ENCODE measurements at regions not wholly inside any gene's neighbourhood (a gene's known extent, or its start where the extent isn't known, plus 50 kb on each side); places are given as distances from the start of the nearest gene placed in this dataset.

DNA sequence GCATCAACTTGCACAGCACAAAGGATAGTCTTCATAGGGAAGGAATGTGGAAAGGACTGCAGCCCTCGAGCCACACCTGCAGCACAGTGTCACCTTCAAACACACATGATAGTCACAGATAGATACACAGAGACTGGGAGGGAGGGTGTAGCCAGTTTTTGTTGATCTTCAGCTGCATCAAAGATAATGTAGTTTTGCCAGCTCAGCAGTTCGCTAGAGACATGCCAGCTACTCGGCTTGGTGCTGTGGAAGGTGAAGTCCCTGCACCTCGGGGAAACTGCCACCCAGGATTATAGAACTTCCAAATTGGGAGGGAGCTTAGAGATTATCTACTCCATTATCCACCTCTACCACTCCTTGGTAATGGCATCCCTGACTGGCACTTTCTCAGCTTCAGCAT, 92.9 kb upstream of the PAK3 start:
- intact Hi-C loops (cut with DNase I): no loop called here
- H3K4me3 ChIP-seq: no peak overlapping the region

DNA sequence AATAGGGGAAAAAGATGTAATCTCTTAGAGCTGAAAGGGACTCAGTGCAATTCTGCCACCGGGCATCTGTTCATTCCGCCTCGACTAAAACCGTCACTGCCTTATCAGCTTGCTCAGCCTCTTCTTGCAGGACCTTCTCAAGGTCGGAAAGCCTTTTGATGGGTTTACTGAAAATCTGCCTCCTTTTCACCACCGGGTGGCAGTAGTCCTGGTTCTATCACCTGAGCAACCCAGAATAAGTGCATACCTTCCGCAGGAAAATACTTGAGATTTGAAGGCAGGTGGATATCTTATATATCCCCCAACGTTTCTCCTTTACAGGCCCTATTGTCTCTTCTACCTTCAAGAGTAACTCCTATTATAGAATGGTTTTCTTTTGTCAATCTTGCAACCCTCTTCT, 103.4 kb upstream of the PAK3 start:
- ATAC-seq: no peak
- intact Hi-C loops (cut with DNase I): loop anchor here in 2 of 10 donors (10.0 kb wide), 2 partner anchors 58 to 102 kb away; partner anchors contain the start of gene PAK3 (in 1 of the 2)
- TF ChIP-seq, protein P1, sequence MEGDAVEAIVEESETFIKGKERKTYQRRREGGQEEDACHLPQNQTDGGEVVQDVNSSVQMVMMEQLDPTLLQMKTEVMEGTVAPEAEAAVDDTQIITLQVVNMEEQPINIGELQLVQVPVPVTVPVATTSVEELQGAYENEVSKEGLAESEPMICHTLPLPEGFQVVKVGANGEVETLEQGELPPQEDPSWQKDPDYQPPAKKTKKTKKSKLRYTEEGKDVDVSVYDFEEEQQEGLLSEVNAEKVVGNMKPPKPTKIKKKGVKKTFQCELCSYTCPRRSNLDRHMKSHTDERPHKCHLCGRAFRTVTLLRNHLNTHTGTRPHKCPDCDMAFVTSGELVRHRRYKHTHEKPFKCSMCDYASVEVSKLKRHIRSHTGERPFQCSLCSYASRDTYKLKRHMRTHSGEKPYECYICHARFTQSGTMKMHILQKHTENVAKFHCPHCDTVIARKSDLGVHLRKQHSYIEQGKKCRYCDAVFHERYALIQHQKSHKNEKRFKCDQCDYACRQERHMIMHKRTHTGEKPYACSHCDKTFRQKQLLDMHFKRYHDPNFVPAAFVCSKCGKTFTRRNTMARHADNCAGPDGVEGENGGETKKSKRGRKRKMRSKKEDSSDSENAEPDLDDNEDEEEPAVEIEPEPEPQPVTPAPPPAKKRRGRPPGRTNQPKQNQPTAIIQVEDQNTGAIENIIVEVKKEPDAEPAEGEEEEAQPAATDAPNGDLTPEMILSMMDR (IDR thresholded peaks at IDR 0.05): peak in 6 of 9 donors; percentile 14 to 48 (median 30)
- H3K4me1 ChIP-seq: no peaks in the 10 kb centered on the region
- no peak for DNase-seq
- 6 to 8% methylated on average over 8 of the region's 8 CpGs for WGBS, 2 donors
- H3K4me3 ChIP-seq: no peak overlapping the region
- H3K27me3 ChIP-seq: peaks cover 0 to 60% (median 0%) of the 10 kb centered on the region in 7 donors
- no peaks in the 10 kb centered on the region for H3K9me3 ChIP-seq
- no peak overlapping the region for H3K27ac ChIP-seq
- H3K36me3 ChIP-seq: no peaks in the 10 kb centered on the region

More for the DNA sequence above, 92.9 kb upstream of the PAK3 start:
- Histone ChIP-seq H3K36me3 (no peaks in the 10 kb centered on the region), H3K27ac (no peak overlapping the region), H3K9me3 (no peaks in the 10 kb centered on the region), H3K4me1 (no peaks in the 10 kb centered on the region), H3K27me3 (peaks cover 0 to 77% (median 0%) of the 10 kb centered on the region in 7 donors)
- no peak for ATAC-seq
- 56 to 64% methylated on average over 4 of the region's 4 CpGs for WGBS, 2 donors
- DNase-seq: no peak
- TF ChIP-seq, protein P1 (IDR thresholded peaks at IDR 0.05): no peak

DNA sequence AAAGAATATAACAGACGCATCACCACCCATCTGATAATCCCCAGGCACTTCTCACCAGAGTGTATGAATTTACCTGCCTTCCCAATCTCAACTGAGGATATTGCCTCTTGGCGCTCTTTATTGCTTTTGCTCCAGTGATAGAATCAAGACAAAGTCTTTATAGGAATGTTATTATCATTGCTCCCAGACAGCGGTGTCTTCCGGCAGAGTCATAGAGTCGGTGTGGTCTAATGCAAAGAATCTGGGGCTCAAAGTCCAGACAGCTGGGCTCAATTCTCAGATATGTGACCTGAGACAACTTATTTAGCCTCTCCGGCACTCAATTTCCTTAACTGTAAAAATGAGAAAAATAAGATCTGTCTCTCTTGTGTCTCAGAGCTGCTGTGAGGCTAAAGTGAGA, 106.1 kb upstream of the PAK3 start:
- Histone ChIP-seq H3K9me3 (no peaks in the 10 kb centered on the region), H3K36me3 (no peaks in the 10 kb centered on the region), H3K27ac (no peak overlapping the region), H3K4me1 (no peaks in the 10 kb centered on the region), H3K4me3 (no peak overlapping the region), H3K27me3 (peaks cover 0 to 66% (median 0%) of the 10 kb centered on the region in 7 donors)
- ATAC-seq (no peak), DNase-seq (no peak)
- TF ChIP-seq, protein P1 (IDR thresholded peaks at IDR 0.05): no peak
- 83 to 84% methylated on average over 6 of the region's 6 CpGs for WGBS, 2 donors
- intact Hi-C loops (cut with DNase I): loop anchor here in 2 of 10 donors (10.0 kb wide), 2 partner anchors 55 to 105 kb away; partner anchors contain the start of gene PAK3 (in 1 of the 2)

DNA sequence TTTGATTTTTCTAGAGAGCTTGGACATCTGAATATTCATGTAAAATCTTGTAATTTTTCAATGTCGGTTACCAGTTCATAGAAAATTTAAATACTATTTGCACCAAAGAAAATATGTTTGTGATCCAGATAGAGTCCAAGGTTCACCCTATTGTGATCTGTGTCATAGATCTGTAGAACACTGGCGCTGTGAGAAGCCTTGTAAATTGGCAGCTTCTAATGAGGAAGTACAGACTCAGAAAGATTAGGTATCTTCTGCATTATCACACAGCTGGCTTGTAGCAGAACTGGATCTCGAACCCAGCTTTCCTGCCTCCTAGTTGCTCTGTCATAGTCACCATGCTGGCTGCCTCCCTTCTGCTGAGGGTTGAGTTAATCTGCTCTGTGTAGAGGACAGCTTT, 106.5 kb upstream of the PAK3 start:
- Histone ChIP-seq H3K27me3 (peaks cover 0 to 70% (median 0%) of the 10 kb centered on the region in 7 donors), H3K27ac (no peak overlapping the region), H3K36me3 (no peaks in the 10 kb centered on the region), H3K4me1 (no peaks in the 10 kb centered on the region), H3K4me3 (no peak overlapping the region), H3K9me3 (no peaks in the 10 kb centered on the region)
- ATAC-seq (no peak), DNase-seq (no peak)
- WGBS, 2 donors: 69 to 72% methylated on average over 3 of the region's 3 CpGs
- intact Hi-C loops (cut with DNase I): no loop called here
- TF ChIP-seq, protein P1 (IDR thresholded peaks at IDR 0.05): no peak
